Fibroblast of lung (primary cell): ENCODE measurements at regions not wholly inside any gene's neighbourhood (a gene's known extent, or its start where the extent isn't known, plus 50 kb on each side); places are given as distances from the start of the nearest gene placed in this dataset.

Experiments
- DNase-seq, 2 donors: peaks; one replicate each; pipeline versions ENCODE4 v3.0.0 to v3.0.0-alpha.2; 2010; ENCODE audit warnings: low read depth in 2 of 2
- H2AFZ ChIP-seq: 2 replicates; pipeline ENCODE4 v1.5.1; 2012; ENCODE audit warnings: low read length, control low read depth, inconsistent platforms
- H3K27ac ChIP-seq: 2 replicates; pipeline ENCODE4 v1.5.1; 2011; ENCODE audit warnings: low read length, control low read depth; ENCODE audit not compliant: insufficient read depth
- H3K27me3 ChIP-seq: 2 replicates; pipeline ENCODE4 v1.5.1; 2011; ENCODE audit warnings: mild to moderate bottlenecking, low read length; ENCODE audit not compliant: control insufficient read depth, insufficient read depth
- H3K36me3 ChIP-seq: 2 replicates; pipeline ENCODE4 v1.5.1; 2011; ENCODE audit warnings: low read length; ENCODE audit not compliant: control insufficient read depth, insufficient read depth
- H3K4me1 ChIP-seq: 2 replicates; pipeline ENCODE4 v1.5.1; 2011; ENCODE audit warnings: low read length; ENCODE audit not compliant: control insufficient read depth, insufficient read depth; ENCODE audit errors: extremely low read depth
- H3K4me2 ChIP-seq: 2 replicates; pipeline ENCODE4 v1.5.1; 2011; ENCODE audit warnings: low read length, control low read depth; ENCODE audit not compliant: insufficient read depth; ENCODE audit errors: extremely low read depth
- H3K4me3 ChIP-seq, 4 experiments: fragments of 200-600 bp in 1 of 4; sonication (generic) in 1 of 4; replicated peaks in 1 of 4; 2 replicates each; pipeline ENCODE4 v1.5.1; 2011 to 2016; ENCODE audit warnings: low read length in 4 of 4, low read depth in 3 of 4, mild to moderate bottlenecking in 3 of 4, control low read depth in 2 of 4, inconsistent platforms in 1 of 4, mixed read lengths in 1 of 4; ENCODE audit not compliant: insufficient read depth in 1 of 4; ENCODE audit errors: control extremely low read depth in 1 of 4
- H3K79me2 ChIP-seq: 2 replicates; pipeline ENCODE4 v1.5.1; 2012; ENCODE audit warnings: mild to moderate bottlenecking, low read length, inconsistent platforms; ENCODE audit not compliant: control insufficient read depth, insufficient read depth
- H3K9ac ChIP-seq: 2 replicates; pipeline ENCODE4 v1.5.1; 2011; ENCODE audit warnings: mild to moderate bottlenecking, low read length, control low read depth; ENCODE audit not compliant: insufficient read depth
- H3K9me3 ChIP-seq: 2 replicates; pipeline ENCODE4 v1.5.1; 2012; ENCODE audit warnings: low read depth, low read length; ENCODE audit not compliant: control insufficient read depth, insufficient read depth
- H4K20me1 ChIP-seq: 2 replicates; pipeline ENCODE4 v1.5.1; 2011; ENCODE audit warnings: low read length; ENCODE audit not compliant: control insufficient read depth, insufficient read depth; ENCODE audit errors: extremely low read depth
- CTCF ChIP-seq, 2 donors: IDR thresholded peaks in 1 of 2; conservative IDR thresholded peaks in 1 of 2; 1 replicate in 1 of 2; 2 replicates in 1 of 2; pipeline ENCODE4 v1.5.1; 2011 to 2012; ENCODE audit warnings: low read length in 2 of 2, control low read depth in 1 of 2, inconsistent platforms in 1 of 2, low read depth in 1 of 2, mild to moderate bottlenecking in 1 of 2
- EZH2 ChIP-seq: IDR thresholded peaks from 2 replicates; pipeline ENCODE4 v1.5.1; 2012; ENCODE audit warnings: low read length, control low read depth, mild to moderate bottlenecking; ENCODE audit errors: missing control alignments

GRCh38 chr5:144680711-144681110 is 510.0 kb downstream of the KCTD16 start:
- no peak overlapping the region for H3K4me2 ChIP-seq
- DNase-seq: no peak
- TF ChIP-seq EZH2 (no peak), CTCF (conservative IDR thresholded peaks at IDR 0.05 in 1 of 2, IDR thresholded peaks at IDR 0.05 in 1 of 2; ENCODE audit: low read depth in 1 of 2, low read length in 2 of 2) (no peak)

GRCh38 chr5:144671066-144671465 is 500.4 kb downstream of the KCTD16 start:
- Histone ChIP-seq H2AFZ (no peak overlapping the region), H3K4me1 (no peaks in the 10 kb centered on the region), H3K36me3 (no peaks in the 10 kb centered on the region), H3K9me3 (no peaks in the 10 kb centered on the region), H3K9ac (no peak overlapping the region), H3K79me2 (no peaks in the 10 kb centered on the region), H3K4me3 (no peak overlapping the region), H3K4me2 (no peak overlapping the region), H3K27me3 (no peaks in the 10 kb centered on the region), H3K27ac (no peak overlapping the region), H4K20me1 (no peaks in the 10 kb centered on the region)
- no peak for DNase-seq
- TF ChIP-seq CTCF (conservative IDR thresholded peaks at IDR 0.05 in 1 of 2, IDR thresholded peaks at IDR 0.05 in 1 of 2; ENCODE audit: low read depth in 1 of 2, low read length in 2 of 2): no peak

More at GRCh38 chr5:144680711-144681110, 510.0 kb downstream of the KCTD16 start:
- Histone ChIP-seq H3K27ac (no peak overlapping the region), H4K20me1 (no peaks in the 10 kb centered on the region), H2AFZ (no peak overlapping the region), H3K9ac (no peak overlapping the region), H3K36me3 (no peaks in the 10 kb centered on the region), H3K79me2 (no peaks in the 10 kb centered on the region), H3K4me1 (no peaks in the 10 kb centered on the region), H3K9me3 (no peaks in the 10 kb centered on the region), H3K4me3 (no peak overlapping the region), H3K27me3 (no peaks in the 10 kb centered on the region)

GRCh38 chr5:144659634-144660227 is 489.1 kb downstream of the KCTD16 start:
- Histone ChIP-seq H3K4me3 (no peak overlapping the region), H3K27me3 (no peaks in the 10 kb centered on the region), H3K9me3 (no peaks in the 10 kb centered on the region), H2AFZ (no peak overlapping the region), H3K27ac (no peak overlapping the region), H3K36me3 (no peaks in the 10 kb centered on the region), H3K4me1 (no peaks in the 10 kb centered on the region), H3K79me2 (no peaks in the 10 kb centered on the region), H3K4me2 (no peak overlapping the region), H3K9ac (no peak overlapping the region), H4K20me1 (no peaks in the 10 kb centered on the region)
- no peak for DNase-seq
- TF ChIP-seq CTCF (conservative IDR thresholded peaks at IDR 0.05 in 1 of 2, IDR thresholded peaks at IDR 0.05 in 1 of 2; ENCODE audit: low read depth in 1 of 2, low read length in 2 of 2) (no peak), EZH2 (no peak)
